PC-3 (cell line): ENCODE measurements at regions not wholly inside any gene's neighbourhood (a gene's known extent, or its start where the extent isn't known, plus 50 kb on each side); places are given as distances from the start of the nearest gene placed in this dataset.

Source experiments
- ATAC-seq: fragments of 200-7000 bp; cut with Tn5 transposase; 2 replicates; pipeline ENCODE4 v1.9.1; 2020; ENCODE audit warnings: mild to moderate bottlenecking, moderate library complexity
- BruUV-seq: library from RNA; stranded (reverse); fragments of 400-500 nt; replicated peaks from 2 replicates; lab custom pipeline; 2021; lab: Mats Ljungman, UMichigan
- CTCF ChIA-PET: fragments of 300-600 bp; sonication (Branson Sonifier 250); formaldehyde crosslinking; loops from one replicate; lab custom pipeline; 2022; ENCODE audit warnings: antibody characterized with exemption; lab: Charles Lee
- POLR2A ChIA-PET: fragments of 300-600 bp; sonication (Branson Sonifier 250); formaldehyde crosslinking; loops from one replicate; lab custom pipeline; 2022; ENCODE audit warnings: antibody characterized with exemption; ENCODE audit not compliant: unreplicated experiment; lab: Charles Lee
- DNase-seq: peaks from one replicate; pipeline ENCODE4 v3.0.0-alpha.2; 2015
- H2AFZ ChIP-seq: fragments of 300-600 bp; sonication (generic); 2 replicates; pipeline ENCODE4 v1.6.0; 2016; ENCODE audit warnings: antibody characterized with exemption, low read length
- H3F3A ChIP-seq: fragments of 300-600 bp; sonication (generic); one replicate; pipeline ENCODE4 v1.6.0; 2017; ENCODE audit warnings: antibody characterized with exemption, low read length, control low read depth, mild to moderate bottlenecking; ENCODE audit not compliant: unreplicated experiment
- H3K27ac ChIP-seq: fragments of 300-600 bp; sonication (generic); 2 replicates; pipeline ENCODE4 v1.5.1; 2016; ENCODE audit warnings: mild to moderate bottlenecking, low read length
- H3K27me3 ChIP-seq: fragments of 300-600 bp; sonication (generic); 2 replicates; pipeline ENCODE4 v1.6.1; 2016; ENCODE audit warnings: low read length, mixed read lengths
- H3K36me3 ChIP-seq: fragments of 300-600 bp; sonication (generic); 2 replicates; pipeline ENCODE4 v1.6.1; 2016; ENCODE audit warnings: low read depth, mixed run types, low read length, mixed read lengths
- H3K4me1 ChIP-seq: fragments of 300-600 bp; sonication (generic); 2 replicates; pipeline ENCODE4 v1.5.1; 2016; ENCODE audit warnings: low read length; ENCODE audit not compliant: insufficient read depth
- H3K4me2 ChIP-seq: fragments of 300-600 bp; sonication (generic); 2 replicates; pipeline ENCODE4 v1.6.0; 2016; ENCODE audit warnings: low read length
- H3K4me3 ChIP-seq: fragments of 300-600 bp; sonication (generic); 2 replicates; pipeline ENCODE4 v1.5.1; 2016; ENCODE audit warnings: mild to moderate bottlenecking, low read length, mixed read lengths
- H3K79me2 ChIP-seq: fragments of 300-600 bp; sonication (generic); 2 replicates; pipeline ENCODE4 v1.6.1; 2017; ENCODE audit warnings: low read length, mixed read lengths
- H3K9ac ChIP-seq: fragments of 300-600 bp; sonication (generic); 2 replicates; pipeline ENCODE4 v1.6.0; 2016; ENCODE audit warnings: mild to moderate bottlenecking, low read length
- H3K9me2 ChIP-seq: fragments of 300-600 bp; sonication (generic); replicated peaks from 2 replicates; pipeline ENCODE4 v1.6.1; 2016; ENCODE audit warnings: mixed run types, low read length, mixed read lengths
- H3K9me3 ChIP-seq: fragments of 300-600 bp; sonication (generic); 2 replicates; pipeline ENCODE4 v1.6.1; 2016; ENCODE audit warnings: low read length, mixed read lengths
- H4K20me1 ChIP-seq: fragments of 300-600 bp; sonication (generic); 2 replicates; pipeline ENCODE4 v1.6.1; 2016; ENCODE audit warnings: low read length, mixed read lengths
- CTCF ChIP-seq: fragments of 300-600 bp; sonication (generic); conservative IDR thresholded peaks from 2 replicates; pipeline ENCODE4 v1.5.1; 2017; ENCODE audit warnings: antibody characterized with exemption, low read depth, mild to moderate bottlenecking, low read length
- EZH2 ChIP-seq: fragments of 300-600 bp; sonication (generic); IDR thresholded peaks from one replicate; pipeline ENCODE4 v1.6.1; 2017; ENCODE audit warnings: antibody characterized with exemption, mild to moderate bottlenecking, low read length; ENCODE audit not compliant: unreplicated experiment
- EZH2phosphoT487 ChIP-seq: fragments of 300-600 bp; sonication (generic); IDR thresholded peaks from 2 replicates; pipeline ENCODE4 v1.6.1; 2018; ENCODE audit warnings: mild to moderate bottlenecking, antibody characterized with exemption, low read length, borderline replicate concordance
- intact Hi-C: fragments of 100-400 bp; cut with micrococcal nuclease; formaldehyde crosslinking; loops from 2 replicates; pipeline ENCODE4 v1.9.0; 2023

- Histone ChIP-seq H3K9me2 (no peaks in the 10 kb centered on the region), H3K79me2 (no peaks in the 10 kb centered on the region), H3K4me3 (no peak overlapping the region), H3K36me3 (no peaks in the 10 kb centered on the region), H3K9me3 (no peaks in the 10 kb centered on the region), H3K27me3 (no peaks in the 10 kb centered on the region), H3K4me2 (no peak overlapping the region), H3F3A (no peaks in the 10 kb centered on the region), H4K20me1 (no peaks in the 10 kb centered on the region), H3K27ac (no peak overlapping the region), H2AFZ (no peak overlapping the region), H3K9ac (no peak overlapping the region), H3K4me1 (peaks cover 25% of the 10 kb centered on the region)
- BruUV-seq: no TSS peak
- no peak for DNase-seq
- no peak for ATAC-seq
- ChIA-PET CTCF (no interaction called here), POLR2A (interaction anchor here (0.6 kb wide), 1 partner anchor 209 kb away, joined by 3 read pairs; no protein-coding TSS in a partner anchor)
- TF ChIP-seq CTCF: no peak
- no peak for TF ChIP-seq EZH2
- no peak for TF ChIP-seq EZH2phosphoT487
- intact Hi-C loops: no loop called here
These were observed 60.5 kb upstream of the NLK start for GRCh38 chr17:27981978-27982377.

DNA sequence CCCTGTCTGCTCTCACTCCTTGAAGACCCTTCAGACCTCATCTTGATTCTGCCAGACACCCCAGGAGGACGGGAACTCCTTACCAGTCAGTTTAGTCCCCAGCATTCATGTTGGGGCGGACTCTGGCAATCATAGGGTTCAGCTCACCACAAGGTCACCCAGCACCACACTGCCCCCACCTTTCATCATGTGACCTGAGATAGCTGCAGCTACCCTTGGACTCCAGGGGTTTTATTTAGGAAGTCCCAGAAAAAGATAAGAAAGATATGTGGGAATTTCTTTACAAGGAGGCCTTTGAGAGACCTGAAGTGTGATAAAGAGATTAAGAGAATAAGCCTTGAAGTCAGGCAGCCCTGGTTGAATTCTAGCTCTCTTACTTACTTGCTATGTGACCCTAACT lies 59.8 kb upstream of the NLK start:
- DNase-seq (no peak), ATAC-seq (no peak)
- Histone ChIP-seq H3K27ac (no peak overlapping the region), H3K36me3 (no peaks in the 10 kb centered on the region), H3K4me2 (no peak overlapping the region), H3F3A (no peaks in the 10 kb centered on the region), H2AFZ (no peak overlapping the region), H3K4me1 (peaks cover 25% of the 10 kb centered on the region), H4K20me1 (no peaks in the 10 kb centered on the region), H3K4me3 (no peak overlapping the region), H3K27me3 (no peaks in the 10 kb centered on the region), H3K9me2 (no peaks in the 10 kb centered on the region), H3K9me3 (no peaks in the 10 kb centered on the region), H3K79me2 (no peaks in the 10 kb centered on the region), H3K9ac (no peak overlapping the region)
- BruUV-seq: no TSS peak
- TF ChIP-seq EZH2: no peak
- no peak for TF ChIP-seq CTCF
- no peak for TF ChIP-seq EZH2phosphoT487
- ChIA-PET POLR2A (no interaction called here), CTCF (no interaction called here)
- intact Hi-C loops: no loop called here

DNA sequence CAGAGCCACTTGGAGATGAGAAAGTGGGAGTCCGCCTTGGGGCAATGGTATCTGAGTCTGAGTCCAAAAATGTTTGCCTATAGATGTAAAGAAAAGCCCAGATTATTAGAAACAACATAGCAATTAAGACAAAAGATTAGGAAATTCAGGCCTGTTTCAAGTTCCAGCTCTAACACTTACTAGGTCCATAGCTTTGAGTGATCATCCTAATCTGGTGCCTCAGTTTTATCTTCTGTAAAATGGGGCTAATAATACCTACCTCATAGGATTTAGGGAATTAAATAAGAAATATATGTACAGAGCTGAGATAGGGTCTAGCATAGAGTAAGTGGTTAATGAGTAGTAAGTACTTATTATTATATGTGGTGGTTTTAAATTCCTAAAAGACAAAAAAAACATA lies 58.6 kb upstream of the NLK start:
- Histone ChIP-seq H3K36me3 (no peaks in the 10 kb centered on the region), H4K20me1 (no peaks in the 10 kb centered on the region), H3K4me1 (peaks cover 17% of the 10 kb centered on the region), H3K9me3 (no peaks in the 10 kb centered on the region), H3K4me2 (no peak overlapping the region), H3K4me3 (no peak overlapping the region), H3K9me2 (no peaks in the 10 kb centered on the region), H3K27ac (no peak overlapping the region), H3K27me3 (no peaks in the 10 kb centered on the region), H3K9ac (no peak overlapping the region), H3F3A (no peaks in the 10 kb centered on the region), H3K79me2 (no peaks in the 10 kb centered on the region), H2AFZ (no peak overlapping the region)
- ChIA-PET CTCF (no interaction called here), POLR2A (no interaction called here)
- BruUV-seq: no TSS peak
- no peak for DNase-seq
- TF ChIP-seq EZH2 (no peak), CTCF (no peak), EZH2phosphoT487 (no peak)
- intact Hi-C loops: no loop called here
- no peak for ATAC-seq
